ENCODE measurements at regions not wholly inside any gene's neighbourhood (a gene's known extent, or its start where the extent isn't known, plus 50 kb on each side); places are given as distances from the start of the nearest gene placed in this dataset.
"Not testable (repeated sequence)": the region's sequence is repeated elsewhere in the genome, so short reads cannot be mapped to it uniquely, and the experiment has no call there.

DNA sequence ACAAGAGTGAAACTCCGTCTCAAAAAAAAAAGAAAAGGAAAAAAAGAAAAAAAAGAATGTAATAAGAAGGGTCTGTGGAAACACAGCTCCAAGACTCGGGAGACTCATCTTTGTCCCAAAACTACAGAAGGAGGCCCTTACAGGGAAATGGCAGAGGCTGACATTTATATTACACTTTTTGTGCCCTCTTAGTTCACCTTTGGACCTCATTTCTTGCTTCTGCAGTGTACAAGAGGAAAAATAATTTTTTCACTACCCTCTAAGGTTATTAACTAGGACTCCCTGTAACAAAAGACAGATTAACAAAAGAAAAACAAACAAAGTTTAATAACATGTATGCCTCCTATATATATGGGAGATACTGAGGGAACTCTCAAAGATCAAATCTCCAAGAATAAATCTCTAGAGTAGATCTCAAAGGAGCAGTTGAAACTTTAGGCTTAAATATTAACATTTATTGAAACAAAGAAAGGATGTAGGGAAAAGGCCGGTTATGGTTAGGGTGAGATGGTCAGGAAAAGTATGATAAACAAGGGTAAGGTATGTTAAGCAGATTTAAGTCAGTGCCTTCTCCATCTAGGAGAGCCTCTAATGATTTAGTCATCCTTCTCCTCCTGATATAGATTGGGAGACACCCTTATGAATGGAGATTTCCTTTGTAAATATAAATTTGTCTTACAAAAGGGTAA is 121.3 kb upstream of the JADE1 start:
- Histone ChIP-seq H3K36me3 (ENCODE audit: insufficient read depth, low read length) (no peaks in the 10 kb centered on the region), H3K4me1 (ENCODE audit: insufficient read depth, low read length) (no peaks in the 10 kb centered on the region), H3K9me3 (ENCODE audit: low read length) (no peaks in the 10 kb centered on the region), H3K27me3 (ENCODE audit: insufficient read depth, low read length, poor library complexity, severe bottlenecking) (no peaks in the 10 kb centered on the region), H3K4me3 (ENCODE audit: low read length) (no peak overlapping the region), H3K27ac (ENCODE audit: low read depth, low read length) (no peak overlapping the region)
- Mint-ChIP-seq H3K27ac (no peak overlapping the region), H3K36me3 (no peaks in the 10 kb centered on the region), H3K27me3 (peaks cover 13 to 31% of the 10 kb centered on the region in 2 donors), H3K4me3 (no peak overlapping the region), H3K4me1 (no peaks in the 10 kb centered on the region), H3K9me3 (no peaks in the 10 kb centered on the region)
- POLR2A ChIA-PET: no interaction called here
- CTCF ChIA-PET: no interaction called here
- DNase-seq: no peak

DNA sequence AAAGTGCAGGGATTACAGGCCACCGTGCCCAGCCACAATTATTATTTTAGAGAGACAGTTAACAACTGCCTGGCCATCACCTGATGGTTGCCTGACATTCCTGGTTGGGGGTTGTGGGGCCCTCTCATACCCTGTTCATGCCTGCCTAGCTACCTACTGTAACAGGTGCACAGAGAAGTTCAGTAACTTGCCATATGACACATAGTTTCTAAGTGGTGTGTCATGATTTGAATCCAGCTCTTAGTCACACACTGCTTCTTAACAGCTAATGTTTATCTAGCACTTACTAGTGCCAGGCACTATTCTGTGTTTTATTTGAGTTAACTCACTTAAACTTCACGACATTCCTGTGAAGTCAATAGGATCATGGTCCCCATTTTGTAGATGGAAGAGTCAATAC is 122.7 kb upstream of the JADE1 start:
- ChIA-PET CTCF (no interaction called here), POLR2A (no interaction called here)
- H3K27ac ChIP-seq (ENCODE audit: low read depth, low read length): no peak overlapping the region
- Mint-ChIP-seq H3K4me3 (no peak overlapping the region), H3K9me3 (no peaks in the 10 kb centered on the region), H3K27me3 (peaks cover 8 to 35% of the 10 kb centered on the region in 2 donors), H3K36me3 (no peaks in the 10 kb centered on the region), H3K4me1 (no peaks in the 10 kb centered on the region), H3K27ac (no peak overlapping the region)
- H3K4me1 ChIP-seq (ENCODE audit: insufficient read depth, low read length): no peaks in the 10 kb centered on the region
- no peaks in the 10 kb centered on the region for H3K27me3 ChIP-seq (ENCODE audit: insufficient read depth, low read length, poor library complexity, severe bottlenecking)
- no peaks in the 10 kb centered on the region for H3K36me3 ChIP-seq (ENCODE audit: insufficient read depth, low read length)
- DNase-seq: no peak
- no peak overlapping the region for H3K4me3 ChIP-seq (ENCODE audit: low read length)
- no peaks in the 10 kb centered on the region for H3K9me3 ChIP-seq (ENCODE audit: low read length)

DNA sequence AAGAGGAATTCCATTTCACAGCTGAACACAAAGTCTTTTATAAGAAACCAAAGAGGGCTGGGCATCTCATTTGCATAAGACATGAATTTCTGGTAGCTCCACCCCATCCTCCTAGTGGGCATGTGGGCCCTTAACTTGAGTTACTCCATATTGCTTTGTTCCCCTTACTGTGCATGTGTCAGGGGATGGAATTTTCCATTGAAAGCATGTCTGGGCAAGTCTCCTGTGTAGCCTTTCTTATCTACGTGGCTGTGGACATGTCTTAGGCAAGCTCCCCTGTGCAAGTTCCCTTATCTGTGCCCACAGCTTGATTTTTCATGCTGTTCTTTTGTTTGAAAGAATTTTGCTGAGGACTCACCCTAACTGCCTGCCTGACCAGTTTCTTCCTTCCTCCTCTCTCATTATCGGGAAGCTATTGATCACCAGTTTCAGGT is 123.5 kb upstream of the JADE1 start:
- Histone ChIP-seq H3K27ac (ENCODE audit: low read depth, low read length) (no peak overlapping the region), H3K36me3 (ENCODE audit: insufficient read depth, low read length) (no peaks in the 10 kb centered on the region), H3K4me1 (ENCODE audit: insufficient read depth, low read length) (no peaks in the 10 kb centered on the region), H3K9me3 (ENCODE audit: low read length) (no peaks in the 10 kb centered on the region), H3K27me3 (ENCODE audit: insufficient read depth, low read length, poor library complexity, severe bottlenecking) (no peaks in the 10 kb centered on the region), H3K4me3 (ENCODE audit: low read length) (no peak overlapping the region)
- no peak overlapping the region for H3K4me3 Mint-ChIP-seq
- H3K27ac Mint-ChIP-seq: no peak overlapping the region
- H3K27me3 Mint-ChIP-seq: peaks cover 8 to 35% of the 10 kb centered on the region in 2 donors
- no peaks in the 10 kb centered on the region for H3K4me1 Mint-ChIP-seq
- ChIA-PET CTCF (no interaction called here), POLR2A (no interaction called here)
- no peaks in the 10 kb centered on the region for H3K36me3 Mint-ChIP-seq
- H3K9me3 Mint-ChIP-seq: no peaks in the 10 kb centered on the region
- no peak for DNase-seq

DNA sequence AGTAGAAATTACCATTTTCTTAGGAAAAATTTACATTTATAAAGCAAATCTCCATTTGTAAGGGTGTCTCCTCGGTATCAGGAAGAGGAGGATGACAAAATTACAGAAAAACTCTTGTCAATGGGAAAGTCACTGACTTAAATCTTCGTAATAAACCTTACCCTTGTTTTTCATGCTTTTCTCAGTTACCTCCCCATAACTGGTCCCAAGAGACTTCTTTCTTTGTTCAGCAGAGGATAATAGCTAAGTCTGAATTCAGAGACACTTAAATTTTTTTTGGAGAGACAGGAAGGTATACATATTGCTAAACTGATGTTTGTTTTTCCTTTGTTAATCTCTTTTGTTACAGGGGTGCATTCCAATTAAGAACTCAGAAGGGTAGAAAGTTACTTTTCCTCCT is 125.5 kb upstream of the JADE1 start:
- H3K4me1 ChIP-seq (ENCODE audit: insufficient read depth, low read length): no peaks in the 10 kb centered on the region
- H3K27ac Mint-ChIP-seq: no peak overlapping the region
- no peak for DNase-seq

DNA sequence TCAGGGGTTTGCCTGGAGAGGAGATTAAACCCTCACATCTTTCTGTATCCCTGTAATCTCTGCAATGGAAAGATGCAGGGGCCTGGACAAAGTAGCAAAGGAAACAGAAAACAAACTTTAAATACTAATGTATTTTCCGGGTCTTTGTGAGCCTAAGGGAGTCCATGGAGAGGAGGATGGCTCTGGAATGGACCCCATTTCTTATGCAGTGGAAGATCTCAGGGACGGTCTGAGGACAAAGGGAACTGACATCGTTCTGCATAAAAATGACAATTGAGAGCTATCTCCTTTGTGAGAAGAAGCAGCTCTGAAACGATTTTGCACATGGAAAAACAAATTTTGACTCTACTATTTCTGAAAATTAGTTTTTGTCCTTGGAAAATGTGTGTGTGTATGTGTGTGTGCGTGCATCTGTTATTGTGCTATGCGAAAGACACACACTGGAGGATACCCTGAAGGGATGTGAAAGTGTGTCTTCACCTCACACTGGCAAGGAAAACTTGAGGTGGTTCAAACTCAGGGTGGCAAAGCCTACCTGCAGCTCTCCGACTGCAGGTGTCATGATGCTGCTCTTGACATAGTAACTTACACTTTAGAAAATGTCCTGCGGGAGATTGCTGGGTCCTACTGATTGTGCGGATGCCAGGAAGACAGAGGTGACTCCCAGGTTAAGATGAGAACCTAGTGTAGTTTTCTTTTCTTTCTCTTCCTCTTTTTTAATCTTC is 126.4 kb upstream of the JADE1 start:
- CTCF ChIA-PET: no interaction called here
- Mint-ChIP-seq H3K27me3 (peaks cover 8 to 36% of the 10 kb centered on the region in 2 donors), H3K4me1 (no peaks in the 10 kb centered on the region), H3K36me3 (no peaks in the 10 kb centered on the region), H3K4me3 (no peak overlapping the region), H3K9me3 (no peaks in the 10 kb centered on the region), H3K27ac (no peak overlapping the region)
- H3K27ac ChIP-seq (ENCODE audit: low read depth, low read length): no peak overlapping the region
- POLR2A ChIA-PET: no interaction called here
- H3K9me3 ChIP-seq (ENCODE audit: low read length): no peaks in the 10 kb centered on the region
- no peak for DNase-seq
- no peaks in the 10 kb centered on the region for H3K36me3 ChIP-seq (ENCODE audit: insufficient read depth, low read length)
- no peaks in the 10 kb centered on the region for H3K27me3 ChIP-seq (ENCODE audit: insufficient read depth, low read length, poor library complexity, severe bottlenecking)
- no peaks in the 10 kb centered on the region for H3K4me1 ChIP-seq (ENCODE audit: insufficient read depth, low read length)
- no peak overlapping the region for H3K4me3 ChIP-seq (ENCODE audit: low read length)

More for the DNA sequence above, 125.5 kb upstream of the JADE1 start:
- Histone ChIP-seq H3K36me3 (ENCODE audit: insufficient read depth, low read length) (no peaks in the 10 kb centered on the region), H3K9me3 (ENCODE audit: low read length) (no peaks in the 10 kb centered on the region), H3K27ac (ENCODE audit: low read depth, low read length) (no peak overlapping the region), H3K27me3 (ENCODE audit: insufficient read depth, low read length, poor library complexity, severe bottlenecking) (no peaks in the 10 kb centered on the region), H3K4me3 (ENCODE audit: low read length) (no peak overlapping the region)
- CTCF ChIA-PET: no interaction called here
- Mint-ChIP-seq H3K27me3 (peaks cover 8 to 39% of the 10 kb centered on the region in 2 donors), H3K4me1 (no peaks in the 10 kb centered on the region), H3K36me3 (no peaks in the 10 kb centered on the region), H3K9me3 (no peaks in the 10 kb centered on the region), H3K4me3 (no peak overlapping the region)
- POLR2A ChIA-PET: no interaction called here

DNA sequence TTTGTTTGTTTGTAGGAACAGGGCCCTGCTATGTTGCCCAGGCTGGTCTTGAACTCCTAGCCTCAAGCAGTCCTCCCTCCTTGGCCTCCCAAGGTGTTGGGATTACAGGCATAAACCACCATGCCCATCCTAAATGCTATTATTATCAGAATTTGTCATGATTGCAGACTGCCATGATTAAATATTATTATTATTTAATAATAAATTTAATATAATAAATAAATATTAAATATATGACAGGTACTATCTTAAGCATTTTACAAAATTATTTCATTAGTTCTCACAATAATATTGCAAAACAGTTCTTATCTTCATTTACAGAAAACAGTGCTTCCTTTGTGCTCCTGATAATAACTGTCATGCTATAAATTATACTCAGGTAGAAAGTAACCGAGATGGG is 133.4 kb upstream of the JADE1 start:
- Histone ChIP-seq H3K4me1 (ENCODE audit: insufficient read depth, low read length) (no peaks in the 10 kb centered on the region), H3K36me3 (ENCODE audit: insufficient read depth, low read length) (no peaks in the 10 kb centered on the region), H3K4me3 (ENCODE audit: low read length) (no peak overlapping the region), H3K27ac (ENCODE audit: low read depth, low read length) (no peak overlapping the region), H3K9me3 (ENCODE audit: low read length) (no peaks in the 10 kb centered on the region), H3K27me3 (ENCODE audit: insufficient read depth, low read length, poor library complexity, severe bottlenecking) (no peaks in the 10 kb centered on the region)
- Mint-ChIP-seq H3K4me1 (peaks cover 0 to 3% (median 0%) of the 10 kb centered on the region in 3 donors), H3K27ac (no peak overlapping the region), H3K27me3 (peaks cover 7 to 15% of the 10 kb centered on the region in 2 donors), H3K36me3 (no peaks in the 10 kb centered on the region), H3K9me3 (no peaks in the 10 kb centered on the region), H3K4me3 (no peak overlapping the region)
- no peak for DNase-seq
- POLR2A ChIA-PET: no interaction called here
- CTCF ChIA-PET: no interaction called here

DNA sequence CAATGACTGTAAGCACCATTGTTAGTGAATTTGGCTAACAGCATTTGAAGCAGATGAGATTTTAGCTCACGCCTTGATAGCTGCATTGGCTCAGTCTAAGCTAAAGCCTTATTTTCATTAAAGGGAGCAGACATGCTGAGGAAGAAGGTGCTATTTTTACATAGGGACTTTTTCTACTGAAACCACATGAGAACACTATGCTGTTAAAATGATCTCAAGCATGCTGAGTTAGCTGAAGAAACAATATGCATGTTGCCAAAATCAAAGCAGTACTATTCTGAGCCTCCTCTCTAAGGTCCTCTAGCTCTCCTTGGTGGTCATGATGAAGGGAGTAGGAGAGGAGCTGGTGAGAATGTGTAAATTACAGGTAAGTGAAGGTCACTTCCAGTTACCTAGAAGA is 134.4 kb upstream of the JADE1 start:
- H3K4me1 ChIP-seq (ENCODE audit: insufficient read depth, low read length): no peaks in the 10 kb centered on the region
- Mint-ChIP-seq H3K9me3 (peaks cover 0 to 2% (median 0%) of the 10 kb centered on the region in 5 donors), H3K36me3 (no peaks in the 10 kb centered on the region), H3K27ac (no peak overlapping the region), H3K27me3 (peaks cover 7 to 17% of the 10 kb centered on the region in 2 donors), H3K4me3 (no peak overlapping the region), H3K4me1 (peaks cover 0 to 3% (median 0%) of the 10 kb centered on the region in 3 donors)
- no peaks in the 10 kb centered on the region for H3K27me3 ChIP-seq (ENCODE audit: insufficient read depth, low read length, poor library complexity, severe bottlenecking)
- ChIA-PET POLR2A (no interaction called here), CTCF (no interaction called here)
- no peaks in the 10 kb centered on the region for H3K9me3 ChIP-seq (ENCODE audit: low read length)
- no peak overlapping the region for H3K27ac ChIP-seq (ENCODE audit: low read depth, low read length)
- no peaks in the 10 kb centered on the region for H3K36me3 ChIP-seq (ENCODE audit: insufficient read depth, low read length)
- no peak overlapping the region for H3K4me3 ChIP-seq (ENCODE audit: low read length)
- no peak for DNase-seq

DNA sequence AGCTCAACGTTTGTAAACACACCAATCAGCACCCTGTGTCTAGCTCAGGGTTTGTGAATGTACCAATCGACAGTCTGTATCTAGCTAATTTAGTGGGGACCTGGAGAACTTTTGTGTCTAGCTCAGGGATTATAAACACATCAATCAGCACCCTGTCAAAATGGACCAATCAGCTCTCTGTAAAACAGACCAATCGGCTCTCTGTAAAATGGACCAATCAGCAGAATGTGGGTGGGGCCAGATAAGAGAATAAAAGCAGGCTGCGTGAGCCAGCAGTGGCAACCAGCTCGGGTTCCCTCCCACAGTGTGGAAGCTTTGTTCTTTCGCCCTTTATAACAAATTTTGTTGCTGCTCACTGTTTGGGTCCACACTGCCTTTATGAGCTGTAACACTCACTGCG is 136.3 kb upstream of the JADE1 start:
- H3K4me1 Mint-ChIP-seq; DNase-seq; POLR2A ChIA-PET; H3K36me3 ChIP-seq (ENCODE audit: insufficient read depth, low read length); H3K27me3 ChIP-seq (ENCODE audit: insufficient read depth, low read length, poor library complexity, severe bottlenecking); H3K4me1 ChIP-seq (ENCODE audit: insufficient read depth, low read length); H3K9me3 ChIP-seq (ENCODE audit: low read length); H3K36me3 Mint-ChIP-seq; CTCF ChIA-PET; H3K4me3 ChIP-seq (ENCODE audit: low read length); H3K27ac ChIP-seq (ENCODE audit: low read depth, low read length); H3K9me3 Mint-ChIP-seq: not testable (repeated sequence)
- peak overlapping the region in 1 of 8 donors; percentile 51 for H3K27ac Mint-ChIP-seq
- peaks cover 7 to 13% of the 10 kb centered on the region in 2 donors for H3K27me3 Mint-ChIP-seq
- H3K4me3 Mint-ChIP-seq: peak overlapping the region in 2 of 7 donors; percentile 2 to 52
